Testis (tissue), 2 donors: ENCODE measurements at regions not wholly inside any gene's neighbourhood (a gene's known extent, or its start where the extent isn't known, plus 50 kb on each side); places are given as distances from the start of the nearest gene placed in this dataset.

Experiments used
- CTCF ChIP-seq, 3 experiments: fragments of 450-650 bp in 2 of 3; fragments of 200-600 bp in 1 of 3; sonication (generic) in 1 of 3; IDR thresholded peaks; one replicate each; pipeline ENCODE4 v1.5.1; 2016 to 2019; ENCODE audit warnings: antibody characterized with exemption in 3 of 3, mild to moderate bottlenecking in 2 of 3, moderate library complexity in 1 of 3
- POLR2A ChIP-seq: fragments of 450-650 bp; IDR thresholded peaks from one replicate; pipeline ENCODE4 v1.6.1; 2017; ENCODE audit warnings: antibody characterized with exemption, mild to moderate bottlenecking, moderate library complexity

- TF ChIP-seq POLR2A = no peak
- no peak for TF ChIP-seq CTCF (IDR thresholded peaks at IDR 0.05)
These were observed 245.1 kb upstream of the ZWINT start for GRCh38 chr10:56606202-56606601.
